ENCODE measurements at regions not wholly inside any gene's neighbourhood (a gene's known extent, or its start where the extent isn't known, plus 50 kb on each side); places are given as distances from the start of the nearest gene placed in this dataset.

DNA sequence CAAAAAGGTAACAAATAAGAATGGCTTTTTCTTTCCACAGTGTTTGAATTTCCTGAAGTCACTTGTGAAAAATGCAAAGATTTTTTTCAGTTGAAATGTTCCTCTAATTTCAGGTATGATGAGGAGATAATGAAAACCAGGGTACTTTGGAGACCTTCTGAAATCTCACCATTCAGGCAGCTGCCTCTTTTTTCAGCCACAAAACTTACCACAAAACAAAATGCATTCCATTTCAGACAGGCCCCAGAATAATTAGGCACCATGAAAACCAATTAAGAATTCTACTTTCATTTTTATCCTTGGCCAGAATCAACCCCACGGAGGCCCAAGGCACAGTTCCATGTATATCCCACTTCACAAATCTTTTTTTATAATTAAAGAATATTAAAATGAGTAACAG is 880.3 kb upstream of the ACVR2A start:
- no peak overlapping the region for H3K27ac ChIP-seq (ENCODE audit: low read depth, low read length)
- no peaks in the 10 kb centered on the region for H3K36me3 Mint-ChIP-seq (ENCODE audit: low read depth, unreplicated experiment)

DNA sequence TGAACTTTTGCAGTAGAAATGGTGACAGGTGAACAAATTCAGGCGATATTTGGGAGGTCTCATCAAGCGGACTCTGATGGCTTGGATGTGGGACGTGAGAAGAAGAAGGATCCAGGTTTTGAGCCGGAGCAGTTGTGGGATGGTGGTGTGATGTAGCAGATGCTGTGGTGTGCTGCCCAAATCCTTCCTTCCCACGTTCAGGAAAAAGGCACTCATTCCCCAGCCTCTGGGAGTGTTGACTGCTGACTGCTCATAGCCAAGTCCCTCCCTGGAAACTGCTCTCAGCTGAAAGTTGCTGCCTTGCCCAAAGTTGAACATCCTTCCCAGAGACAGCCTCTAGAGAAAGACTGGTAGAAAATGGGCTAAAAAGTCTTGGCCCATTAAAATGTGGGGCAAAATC is 890.3 kb upstream of the ACVR2A start:
- no peak for FAIRE-seq
- H3K27me3 Mint-ChIP-seq (ENCODE audit: low read depth, unreplicated experiment): no peaks in the 10 kb centered on the region
- no peak for TF ChIP-seq EZH2 (IDR thresholded peaks at IDR 0.05; ENCODE audit: insufficient read depth, low read length)
- TF ChIP-seq, protein P1, sequence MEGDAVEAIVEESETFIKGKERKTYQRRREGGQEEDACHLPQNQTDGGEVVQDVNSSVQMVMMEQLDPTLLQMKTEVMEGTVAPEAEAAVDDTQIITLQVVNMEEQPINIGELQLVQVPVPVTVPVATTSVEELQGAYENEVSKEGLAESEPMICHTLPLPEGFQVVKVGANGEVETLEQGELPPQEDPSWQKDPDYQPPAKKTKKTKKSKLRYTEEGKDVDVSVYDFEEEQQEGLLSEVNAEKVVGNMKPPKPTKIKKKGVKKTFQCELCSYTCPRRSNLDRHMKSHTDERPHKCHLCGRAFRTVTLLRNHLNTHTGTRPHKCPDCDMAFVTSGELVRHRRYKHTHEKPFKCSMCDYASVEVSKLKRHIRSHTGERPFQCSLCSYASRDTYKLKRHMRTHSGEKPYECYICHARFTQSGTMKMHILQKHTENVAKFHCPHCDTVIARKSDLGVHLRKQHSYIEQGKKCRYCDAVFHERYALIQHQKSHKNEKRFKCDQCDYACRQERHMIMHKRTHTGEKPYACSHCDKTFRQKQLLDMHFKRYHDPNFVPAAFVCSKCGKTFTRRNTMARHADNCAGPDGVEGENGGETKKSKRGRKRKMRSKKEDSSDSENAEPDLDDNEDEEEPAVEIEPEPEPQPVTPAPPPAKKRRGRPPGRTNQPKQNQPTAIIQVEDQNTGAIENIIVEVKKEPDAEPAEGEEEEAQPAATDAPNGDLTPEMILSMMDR (IDR thresholded peaks at IDR 0.05; ENCODE audit: insufficient read depth, low read depth, low read length): no peak

More for the DNA sequence above, 880.3 kb upstream of the ACVR2A start:
- Histone ChIP-seq H3K36me3 (ENCODE audit: insufficient read depth, low read length) (no peaks in the 10 kb centered on the region), H3K4me3 (ENCODE audit: insufficient read depth, low read depth, low read length) (no peak overlapping the region), H3K27me3 (ENCODE audit: insufficient read depth, low read length) (no peaks in the 10 kb centered on the region), H4K20me1 (ENCODE audit: insufficient read depth, low read length) (no peaks in the 10 kb centered on the region), H3K79me2 (ENCODE audit: insufficient read depth, low read length) (no peaks in the 10 kb centered on the region), H3K9ac (ENCODE audit: low read length) (no peak overlapping the region), H2AFZ (ENCODE audit: low read depth, low read length) (no peak overlapping the region), H3K9me3 (ENCODE audit: insufficient read depth, low read depth, low read length) (no peaks in the 10 kb centered on the region), H3K4me1 (ENCODE audit: insufficient read depth, low read length) (no peaks in the 10 kb centered on the region), H3K4me2 (ENCODE audit: low read length) (no peak overlapping the region)
- Mint-ChIP-seq H3K4me3 (ENCODE audit: unreplicated experiment) (no peak overlapping the region), H3K4me1 (ENCODE audit: low read depth, unreplicated experiment) (no peaks in the 10 kb centered on the region), H3K27me3 (ENCODE audit: low read depth, unreplicated experiment) (no peaks in the 10 kb centered on the region), H3K27ac (ENCODE audit: unreplicated experiment) (no peak overlapping the region), H3K9me3 (ENCODE audit: unreplicated experiment) (peaks cover 2% of the 10 kb centered on the region)
- TF ChIP-seq, protein P1 (IDR thresholded peaks at IDR 0.05; ENCODE audit: insufficient read depth, low read depth, low read length): no peak
- no peak for TF ChIP-seq EZH2 (IDR thresholded peaks at IDR 0.05; ENCODE audit: insufficient read depth, low read length)
- DNase-seq (ENCODE audit: low read depth): no peak
- no peak for FAIRE-seq

DNA sequence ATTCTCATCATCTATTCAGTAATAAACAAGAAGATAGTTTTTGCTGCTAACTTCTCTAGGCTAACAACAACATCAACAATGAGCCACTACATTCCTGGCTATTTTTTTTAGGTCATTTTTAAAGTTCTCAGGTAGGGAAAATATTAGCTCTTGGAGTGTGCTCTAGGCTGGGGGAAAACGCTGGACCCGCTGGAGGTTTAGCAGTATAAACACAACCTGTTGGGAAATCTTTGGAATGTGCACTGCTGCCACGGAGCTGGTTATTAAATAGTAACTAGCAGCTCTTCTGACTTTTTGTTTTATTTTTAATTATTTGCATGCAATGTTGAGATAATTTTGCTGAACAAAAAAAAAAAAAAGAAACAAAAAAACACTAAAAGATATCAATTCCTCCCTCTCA is 892.1 kb upstream of the ACVR2A start:
- H3K36me3 Mint-ChIP-seq (ENCODE audit: low read depth, unreplicated experiment): no peaks in the 10 kb centered on the region
- Histone ChIP-seq H3K4me1 (ENCODE audit: insufficient read depth, low read length) (no peaks in the 10 kb centered on the region), H3K9ac (ENCODE audit: low read length) (no peak overlapping the region), H3K4me3 (ENCODE audit: insufficient read depth, low read depth, low read length) (no peak overlapping the region), H3K27ac (ENCODE audit: low read depth, low read length) (no peak overlapping the region), H3K4me2 (ENCODE audit: low read length) (no peak overlapping the region), H3K27me3 (ENCODE audit: insufficient read depth, low read length) (no peaks in the 10 kb centered on the region), H2AFZ (ENCODE audit: low read depth, low read length) (no peak overlapping the region), H3K9me3 (ENCODE audit: insufficient read depth, low read depth, low read length) (no peaks in the 10 kb centered on the region), H4K20me1 (ENCODE audit: insufficient read depth, low read length) (no peaks in the 10 kb centered on the region), H3K79me2 (ENCODE audit: insufficient read depth, low read length) (no peaks in the 10 kb centered on the region), H3K36me3 (ENCODE audit: insufficient read depth, low read length) (no peaks in the 10 kb centered on the region)
- no peak for TF ChIP-seq EZH2 (IDR thresholded peaks at IDR 0.05; ENCODE audit: insufficient read depth, low read length)
- TF ChIP-seq, protein P1 (IDR thresholded peaks at IDR 0.05; ENCODE audit: insufficient read depth, low read depth, low read length): no peak
- H3K27ac Mint-ChIP-seq (ENCODE audit: unreplicated experiment): no peak overlapping the region
- FAIRE-seq (no peak), DNase-seq (ENCODE audit: low read depth) (no peak)
- H3K4me1 Mint-ChIP-seq (ENCODE audit: low read depth, unreplicated experiment): no peaks in the 10 kb centered on the region
- H3K27me3 Mint-ChIP-seq (ENCODE audit: low read depth, unreplicated experiment): no peaks in the 10 kb centered on the region
- no peaks in the 10 kb centered on the region for H3K9me3 Mint-ChIP-seq (ENCODE audit: unreplicated experiment)
- H3K4me3 Mint-ChIP-seq (ENCODE audit: unreplicated experiment): no peak overlapping the region

More for the DNA sequence above, 890.3 kb upstream of the ACVR2A start:
- no peak overlapping the region for H3K27ac ChIP-seq (ENCODE audit: low read depth, low read length)
- Mint-ChIP-seq H3K4me1 (ENCODE audit: low read depth, unreplicated experiment) (no peaks in the 10 kb centered on the region), H3K9me3 (ENCODE audit: unreplicated experiment) (no peaks in the 10 kb centered on the region), H3K36me3 (ENCODE audit: low read depth, unreplicated experiment) (no peaks in the 10 kb centered on the region), H3K27ac (ENCODE audit: unreplicated experiment) (no peak overlapping the region), H3K4me3 (ENCODE audit: unreplicated experiment) (no peak overlapping the region)
- H3K9me3 ChIP-seq (ENCODE audit: insufficient read depth, low read depth, low read length): no peaks in the 10 kb centered on the region
- no peak overlapping the region for H2AFZ ChIP-seq (ENCODE audit: low read depth, low read length)
- no peak overlapping the region for H3K4me3 ChIP-seq (ENCODE audit: insufficient read depth, low read depth, low read length)
- no peaks in the 10 kb centered on the region for H3K27me3 ChIP-seq (ENCODE audit: insufficient read depth, low read length)
- H3K4me1 ChIP-seq (ENCODE audit: insufficient read depth, low read length): no peaks in the 10 kb centered on the region
- H3K36me3 ChIP-seq (ENCODE audit: insufficient read depth, low read length): no peaks in the 10 kb centered on the region
- no peak for DNase-seq (ENCODE audit: low read depth)
- H3K9ac ChIP-seq (ENCODE audit: low read length): no peak overlapping the region
- H4K20me1 ChIP-seq (ENCODE audit: insufficient read depth, low read length): no peaks in the 10 kb centered on the region
- no peak overlapping the region for H3K4me2 ChIP-seq (ENCODE audit: low read length)
- H3K79me2 ChIP-seq (ENCODE audit: insufficient read depth, low read length): no peaks in the 10 kb centered on the region

Measured in astrocyte (in vitro differentiated cells and primary cell).